HepG2 (cell line): ENCODE measurements at regions not wholly inside any gene's neighbourhood (a gene's known extent, or its start where the extent isn't known, plus 50 kb on each side); places are given as distances from the start of the nearest gene placed in this dataset.

Source experiments
- ATAC-seq: fragments of 200-7000 bp; cut with Tn5 transposase; 3 replicates; pipeline ENCODE4 v1.9.1; 2020; ENCODE audit warnings: mild to moderate bottlenecking, moderate library complexity
- BruUV-seq: library from RNA; stranded (reverse); fragments of 400-500 nt; replicated peaks from 2 replicates; lab custom pipeline; 2021; lab: Mats Ljungman, UMichigan
- CTCF ChIA-PET: fragments of 300-600 bp; formaldehyde crosslinking; extraction: SDS; loops from one replicate; lab custom pipeline; 2021; ENCODE audit warnings: low total read pairs, inconsistent platforms, low intra/inter-chr PET ratio; lab: Yijun Ruan, JAX
- POLR2A ChIA-PET: fragments of 350-600 bp; sonication (Branson Sonifier 250); formaldehyde crosslinking; loops from one replicate; lab custom pipeline; 2020; ENCODE audit warnings: antibody characterized with exemption, inconsistent platforms; lab: Yijun Ruan, JAX
- DNase-seq: peaks from one replicate; pipeline ENCODE4 v3.0.0-alpha.2; 2015; ENCODE audit warnings: low spot score
- FAIRE-seq: peaks from 3 replicates; lab custom pipeline; 2011; peaks lifted over from hg19 to GRCh38; lab: Jason Lieb, UNC
- H2AFZ ChIP-seq: one replicate; pipeline ENCODE4 v1.6.1; 2011; ENCODE audit warnings: low read length, inconsistent platforms
- H3K27ac ChIP-seq: fragments of 300-600 bp; 3 replicates; pipeline ENCODE4 v1.8.0; 2011; ENCODE audit warnings: mixed run types, mild to moderate bottlenecking, mixed read lengths, low read length, inconsistent platforms; ENCODE audit not compliant: insufficient read depth; ENCODE audit errors: extremely low read length
- H3K27me3 ChIP-seq, 2 experiments: fragments of 200-600 bp in 1 of 2; 2 replicates in 1 of 2; 3 replicates in 1 of 2; pipeline versions ENCODE4 v1.6.0 to v1.8.0; 2011; ENCODE audit warnings: low read length in 2 of 2, mild to moderate bottlenecking in 2 of 2, moderate library complexity in 2 of 2, inconsistent platforms in 1 of 2; ENCODE audit not compliant: insufficient read depth in 2 of 2, control insufficient read depth in 1 of 2
- H3K36me3 ChIP-seq, 2 experiments: fragments of 200-600 bp in 1 of 2; replicated peaks in 1 of 2; 2 replicates in 1 of 2; 3 replicates in 1 of 2; pipeline versions ENCODE4 v1.5.1 to v1.8.0; 2011; ENCODE audit warnings: low read length in 2 of 2, inconsistent platforms in 1 of 2; ENCODE audit not compliant: insufficient read depth in 2 of 2, control insufficient read depth in 1 of 2
- H3K4me1 ChIP-seq: 2 replicates; pipeline ENCODE4 v1.5.1; 2012; ENCODE audit warnings: low read length, inconsistent platforms; ENCODE audit not compliant: insufficient read depth
- H3K4me2 ChIP-seq: 2 replicates; pipeline ENCODE4 v1.6.0; 2011; ENCODE audit warnings: low read depth, low read length, inconsistent platforms
- H3K4me3 ChIP-seq, 3 experiments: fragments of 200-600 bp in 1 of 3; sonication (generic), shearing (Covaris generic) in 1 of 3; replicated peaks in 1 of 3; 2 replicates each; pipeline ENCODE4 v1.5.1; 2011 to 2016; ENCODE audit warnings: low read length in 3 of 3, inconsistent platforms in 2 of 3, low read depth in 2 of 3, mild to moderate bottlenecking in 2 of 3, control low read depth in 1 of 3, mixed read lengths in 1 of 3; ENCODE audit not compliant: insufficient read depth in 1 of 3
- H3K79me2 ChIP-seq: one replicate; pipeline ENCODE4 v1.6.1; 2011; ENCODE audit warnings: low read length, inconsistent platforms; ENCODE audit not compliant: insufficient read depth
- H3K9ac ChIP-seq: 2 replicates; pipeline ENCODE4 v1.6.0; 2011; ENCODE audit warnings: mild to moderate bottlenecking, low read depth, low read length, inconsistent platforms; ENCODE audit not compliant: insufficient read depth
- H3K9me3 ChIP-seq: 2 replicates; pipeline ENCODE4 v1.5.1; 2012; ENCODE audit warnings: mild to moderate bottlenecking, low read length
- H4K20me1 ChIP-seq: 2 replicates; pipeline ENCODE4 v1.6.0; 2011; ENCODE audit warnings: inconsistent platforms, mild to moderate bottlenecking, low read length, moderate library complexity; ENCODE audit not compliant: insufficient read depth
- AKAP8 ChIP-seq: sonication (generic); formaldehyde crosslinking; IDR thresholded peaks from 2 replicates; pipeline ENCODE4 v1.5.1; 2020; ENCODE audit warnings: mild to moderate bottlenecking, missing genetic modification reagents
- CREB1 ChIP-seq, 2 experiments: fragments of 450-650 bp in 1 of 2; IDR thresholded peaks; 2 replicates each; pipeline ENCODE4 v1.6.1; 2016 to 2017; ENCODE audit warnings: control low read depth in 1 of 2, mild to moderate bottlenecking in 1 of 2, missing compliant biosample characterization in 1 of 2, missing genetic modification characterization in 1 of 2
- KLF16 ChIP-seq, 2 experiments: sonication (generic) in 1 of 2; formaldehyde crosslinking in 1 of 2; IDR thresholded peaks; 2 replicates each; pipeline versions ENCODE4 v1.6.1 to v1.8.0; 2016 to 2023; ENCODE audit warnings: missing genetic modification reagents in 2 of 2, missing compliant biosample characterization in 1 of 2
- MED13 ChIP-seq: sonication (generic); formaldehyde crosslinking; IDR thresholded peaks from 2 replicates; pipeline ENCODE4 v1.5.0; 2020; ENCODE audit warnings: missing genetic modification reagents
- MXD4 ChIP-seq: IDR thresholded peaks from 2 replicates; pipeline ENCODE4 v1.6.1; 2016; ENCODE audit warnings: mild to moderate bottlenecking, missing biosample characterization, missing genetic modification reagents
- NR2F6 ChIP-seq, 2 experiments: IDR thresholded peaks; 2 replicates each; pipeline ENCODE4 v1.6.1; 2016; ENCODE audit warnings: antibody characterized with exemption in 1 of 2, mild to moderate bottlenecking in 1 of 2
- REPIN1 ChIP-seq: sonication (generic); formaldehyde crosslinking; IDR thresholded peaks from 2 replicates; pipeline ENCODE4 v1.8.0; 2022; ENCODE audit warnings: missing genetic modification reagents, low read depth, mild to moderate bottlenecking, borderline replicate concordance
- SYNCRIP ChIP-seq: fragments of 200-400 bp; formaldehyde crosslinking; IDR thresholded peaks from 2 replicates; pipeline ENCODE4 v1.6.1; 2018; ENCODE audit warnings: mild to moderate bottlenecking, low read depth, low read length; ENCODE audit not compliant: insufficient read depth
- TP53 ChIP-seq: sonication (generic); formaldehyde crosslinking; conservative IDR thresholded peaks from 2 replicates; pipeline ENCODE4 v1.4.0; 2020; ENCODE audit warnings: missing genetic modification reagents
- ZBTB3 ChIP-seq: sonication (generic); formaldehyde crosslinking; IDR thresholded peaks from 2 replicates; pipeline ENCODE4 v1.4.0; 2020; ENCODE audit warnings: low read depth, mild to moderate bottlenecking, moderate library complexity, missing genetic modification reagents, borderline replicate concordance
- ZBTB38 ChIP-seq: sonication (generic); formaldehyde crosslinking; IDR thresholded peaks from 2 replicates; pipeline ENCODE4 v1.5.1; 2020; ENCODE audit warnings: mild to moderate bottlenecking, missing genetic modification reagents
- ZBTB42 ChIP-seq: sonication (generic); formaldehyde crosslinking; IDR thresholded peaks from 2 replicates; pipeline ENCODE4 v1.5.0; 2020; ENCODE audit warnings: mild to moderate bottlenecking, missing genetic modification reagents
- ZNF776 ChIP-seq: sonication (generic); formaldehyde crosslinking; IDR thresholded peaks from 2 replicates; pipeline ENCODE4 v1.4.0; 2020; ENCODE audit warnings: mild to moderate bottlenecking, missing genetic modification reagents
- WGBS: methylation state at CpG from one replicate; pipeline ENCODE4 v1.1.6; 2017; ENCODE audit warnings: low lambda C conversion rate; 5-methylcytosine and 5-hydroxymethylcytosine counted together
- in situ Hi-C: cut with HindIII; loops from 2 replicates; pipeline ENCODE4 v1.10.0; 2017; ENCODE audit warnings: low pct_unique_long_range_greater_than_20kb; ENCODE audit not compliant: extremely low pct_ligation_motif_present
- intact Hi-C: fragments of 100-400 bp; cut with micrococcal nuclease; formaldehyde crosslinking; loops from one replicate; pipeline ENCODE4 v1.10.0; 2022; ENCODE audit not compliant: unreplicated experiment

DNA sequence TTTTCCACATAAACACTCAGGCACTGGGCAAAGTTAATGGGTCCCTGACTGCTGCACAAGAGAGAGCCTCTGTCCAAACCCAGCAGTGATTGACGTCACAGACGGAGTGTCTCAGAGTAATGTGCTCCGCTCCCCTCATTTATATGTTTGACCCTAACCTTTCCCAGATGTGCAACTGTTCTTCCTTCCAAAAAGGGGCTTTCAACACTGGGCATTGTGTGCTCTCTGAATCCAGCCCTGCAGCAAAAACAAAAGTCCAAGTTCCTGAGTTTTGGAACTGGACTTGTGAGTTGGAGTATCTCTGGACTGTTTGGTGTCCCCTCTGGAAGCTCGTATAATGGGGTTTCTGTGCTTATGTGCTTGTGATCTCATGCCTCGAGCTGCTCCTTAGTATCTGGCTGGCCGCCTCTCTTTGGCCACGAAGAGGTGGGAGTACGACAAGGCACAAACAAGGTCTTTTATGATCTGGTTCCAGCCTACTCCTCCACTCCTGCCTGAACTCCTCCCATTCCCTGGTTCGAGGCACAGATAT is 76.4 kb upstream of the SMIM36 start:
- Histone ChIP-seq H3K27me3 (no peaks in the 10 kb centered on the region), H3K4me1 (no peaks in the 10 kb centered on the region), H3K4me2 (no peak overlapping the region), H3K9ac (no peak overlapping the region), H3K27ac (no peak overlapping the region), H3K36me3 (no peaks in the 10 kb centered on the region), H3K4me3 (no peak overlapping the region), H4K20me1 (no peaks in the 10 kb centered on the region), H3K79me2 (no peaks in the 10 kb centered on the region), H2AFZ (no peak overlapping the region), H3K9me3 (no peaks in the 10 kb centered on the region)
- intact Hi-C loops (loop anchor here (5.0 kb wide), 1 partner anchor 1755 kb away; no protein-coding TSS in a partner anchor), in situ Hi-C loops (no loop called here)
- ChIA-PET POLR2A (no interaction called here), CTCF (no interaction called here)
- FAIRE-seq (no peak), ATAC-seq (no peak), DNase-seq (no peak)
- no peak for TF ChIP-seq ZBTB3 (CRISPR knock-in tag)
- peak; percentile 35; the same call in 1 of the 2 replicates for TF ChIP-seq CREB1 (IDR thresholded peaks at IDR 0.05)
- no peak for TF ChIP-seq CREB1 (CRISPR knock-in tag; IDR thresholded peaks at IDR 0.05)
- no peak for TF ChIP-seq MED13 (CRISPR knock-in tag)
- TF ChIP-seq AKAP8 (CRISPR knock-in tag), result no peak
- WGBS, result 34% methylated on average over 9 of the region's 9 CpGs
- no TSS peak for BruUV-seq

DNA sequence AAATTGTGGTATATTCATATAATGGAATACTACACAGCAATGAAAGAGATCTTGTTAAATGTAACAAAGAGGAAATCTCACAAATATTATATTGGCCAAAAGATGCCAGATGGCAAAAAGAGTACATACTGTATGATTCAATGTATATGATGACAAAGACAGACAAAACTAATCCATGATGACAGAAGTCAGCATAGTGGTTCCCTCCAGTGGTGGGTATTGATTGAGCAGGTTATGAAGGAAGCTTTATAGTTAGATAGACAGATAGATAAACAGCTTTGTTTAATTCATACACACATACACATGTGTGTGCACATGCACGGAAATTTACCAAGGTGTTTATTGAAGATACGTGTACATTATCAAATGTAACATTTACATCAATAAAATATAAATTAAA is 74.4 kb upstream of the SMIM36 start:
- Histone ChIP-seq H3K4me3 (no peak overlapping the region), H2AFZ (no peak overlapping the region), H3K36me3 (no peaks in the 10 kb centered on the region), H3K9ac (no peak overlapping the region), H3K4me2 (no peak overlapping the region), H3K27ac (no peak overlapping the region), H3K27me3 (no peaks in the 10 kb centered on the region), H3K9me3 (no peaks in the 10 kb centered on the region), H3K4me1 (no peaks in the 10 kb centered on the region), H4K20me1 (no peaks in the 10 kb centered on the region), H3K79me2 (no peaks in the 10 kb centered on the region)
- 3% methylated on average over 2 of the region's 2 CpGs for WGBS
- TF ChIP-seq KLF16 (CRISPR knock-in tag; IDR thresholded peaks at IDR 0.05) (no peak), ZNF776 (CRISPR knock-in tag) (no peak), ZBTB38 (CRISPR knock-in tag) (no peak), ZBTB42 (CRISPR knock-in tag) (no peak), REPIN1 (CRISPR knock-in tag) (no peak), NR2F6 (IDR thresholded peaks at IDR 0.05) (no peak), NR2F6 (CRISPR knock-in tag; IDR thresholded peaks at IDR 0.05) (no peak), SYNCRIP (no peak), TP53 (CRISPR knock-in tag) (no peak), MXD4 (CRISPR knock-in tag) (no peak)
- ChIA-PET POLR2A (no interaction called here), CTCF (no interaction called here)
- DNase-seq (no peak), FAIRE-seq (no peak), ATAC-seq (no peak)
- no TSS peak for BruUV-seq
- intact Hi-C loops (loop anchor here (5.0 kb wide), 1 partner anchor 1753 kb away; no protein-coding TSS in a partner anchor), in situ Hi-C loops (no loop called here)
